BJ (cell line): ENCODE measurements at regions not wholly inside any gene's neighbourhood (a gene's known extent, or its start where the extent isn't known, plus 50 kb on each side); places are given as distances from the start of the nearest gene placed in this dataset.

Experiments used
- CTCF ChIA-PET: fragments of 350-600 bp; formaldehyde crosslinking; extraction: SDS; loops from one replicate; lab custom pipeline; 2021; ENCODE audit warnings: antibody characterized with exemption, inconsistent platforms; lab: Yijun Ruan, JAX
- POLR2A ChIA-PET: fragments of 300-600 bp; sonication (Branson Sonifier 250); formaldehyde crosslinking; extraction: SDS; loops from one replicate; lab custom pipeline; 2021; ENCODE audit warnings: antibody characterized with exemption; lab: Charles Lee
- DNase-seq: peaks from one replicate; pipeline ENCODE4 v3.0.0-alpha.2; 2011; ENCODE audit warnings: low read depth
- H3K27me3 ChIP-seq: 2 replicates; pipeline ENCODE4 v1.6.0; 2011; ENCODE audit warnings: low read length; ENCODE audit not compliant: control insufficient read depth, insufficient read depth
- H3K36me3 ChIP-seq: 2 replicates; pipeline ENCODE4 v1.5.1; 2011; ENCODE audit warnings: low read length; ENCODE audit not compliant: control insufficient read depth, insufficient read depth
- H3K4me3 ChIP-seq: 2 replicates; pipeline ENCODE4 v1.5.1; 2011; ENCODE audit warnings: low read depth, mild to moderate bottlenecking, control low read depth, low read length
- TF ChIP-seq, protein P1 (sequence below): IDR thresholded peaks from 2 replicates; pipeline ENCODE4 v1.5.1; 2011; ENCODE audit warnings: low read depth, mild to moderate bottlenecking, control low read depth, inconsistent platforms, low read length, moderate library complexity; ENCODE audit not compliant: insufficient read depth

DNA sequence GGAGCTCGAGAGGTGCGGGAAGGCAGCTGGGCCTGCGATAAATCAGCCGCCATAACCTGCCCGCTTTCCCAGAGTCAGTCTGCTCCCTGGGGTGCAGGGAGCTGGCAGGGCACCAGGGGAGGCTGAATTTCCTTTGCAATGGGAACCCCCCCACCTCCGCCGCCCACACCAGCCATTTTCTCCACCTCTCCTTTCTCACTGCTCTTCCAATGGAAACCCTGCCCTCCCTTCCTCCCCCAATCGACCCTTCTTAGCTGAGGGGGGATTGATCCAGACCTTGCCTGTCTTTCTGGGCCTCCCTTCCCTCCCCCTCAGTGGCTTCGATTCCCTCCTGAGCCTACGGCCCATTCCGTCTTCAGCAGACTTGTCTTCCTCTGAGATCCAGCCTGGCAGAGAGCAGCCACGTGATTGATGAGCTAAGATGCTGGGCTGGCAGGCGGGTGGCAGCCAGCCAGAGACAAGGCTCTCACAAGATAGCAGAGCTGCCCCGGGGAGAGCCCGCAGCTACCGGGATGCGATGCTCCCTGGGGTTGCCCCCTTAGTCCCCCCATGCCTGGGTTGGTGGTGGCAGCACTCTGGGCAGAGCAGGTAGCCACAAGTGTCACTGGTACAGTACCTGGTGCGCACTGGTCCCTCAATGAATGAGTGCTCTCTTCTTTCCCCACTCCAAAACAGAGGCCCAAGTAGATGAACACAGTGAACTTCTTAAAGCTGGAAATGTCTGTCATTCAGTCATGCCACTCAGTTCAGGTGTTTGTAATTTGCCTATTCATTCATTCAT, 53.7 kb upstream of the FABP6 start:
- no peak overlapping the region for H3K4me3 ChIP-seq
- no peak for DNase-seq
- H3K27me3 ChIP-seq: no peaks in the 10 kb centered on the region
- ChIA-PET CTCF (interaction anchor here (0.7 to 1.4 kb wide), 2 partner anchors 19 to 23 kb away, joined by 3 read pairs; no protein-coding TSS in a partner anchor), POLR2A (no interaction called here)
- TF ChIP-seq, protein P1, sequence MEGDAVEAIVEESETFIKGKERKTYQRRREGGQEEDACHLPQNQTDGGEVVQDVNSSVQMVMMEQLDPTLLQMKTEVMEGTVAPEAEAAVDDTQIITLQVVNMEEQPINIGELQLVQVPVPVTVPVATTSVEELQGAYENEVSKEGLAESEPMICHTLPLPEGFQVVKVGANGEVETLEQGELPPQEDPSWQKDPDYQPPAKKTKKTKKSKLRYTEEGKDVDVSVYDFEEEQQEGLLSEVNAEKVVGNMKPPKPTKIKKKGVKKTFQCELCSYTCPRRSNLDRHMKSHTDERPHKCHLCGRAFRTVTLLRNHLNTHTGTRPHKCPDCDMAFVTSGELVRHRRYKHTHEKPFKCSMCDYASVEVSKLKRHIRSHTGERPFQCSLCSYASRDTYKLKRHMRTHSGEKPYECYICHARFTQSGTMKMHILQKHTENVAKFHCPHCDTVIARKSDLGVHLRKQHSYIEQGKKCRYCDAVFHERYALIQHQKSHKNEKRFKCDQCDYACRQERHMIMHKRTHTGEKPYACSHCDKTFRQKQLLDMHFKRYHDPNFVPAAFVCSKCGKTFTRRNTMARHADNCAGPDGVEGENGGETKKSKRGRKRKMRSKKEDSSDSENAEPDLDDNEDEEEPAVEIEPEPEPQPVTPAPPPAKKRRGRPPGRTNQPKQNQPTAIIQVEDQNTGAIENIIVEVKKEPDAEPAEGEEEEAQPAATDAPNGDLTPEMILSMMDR: no peak
- H3K36me3 ChIP-seq: no peaks in the 10 kb centered on the region

DNA sequence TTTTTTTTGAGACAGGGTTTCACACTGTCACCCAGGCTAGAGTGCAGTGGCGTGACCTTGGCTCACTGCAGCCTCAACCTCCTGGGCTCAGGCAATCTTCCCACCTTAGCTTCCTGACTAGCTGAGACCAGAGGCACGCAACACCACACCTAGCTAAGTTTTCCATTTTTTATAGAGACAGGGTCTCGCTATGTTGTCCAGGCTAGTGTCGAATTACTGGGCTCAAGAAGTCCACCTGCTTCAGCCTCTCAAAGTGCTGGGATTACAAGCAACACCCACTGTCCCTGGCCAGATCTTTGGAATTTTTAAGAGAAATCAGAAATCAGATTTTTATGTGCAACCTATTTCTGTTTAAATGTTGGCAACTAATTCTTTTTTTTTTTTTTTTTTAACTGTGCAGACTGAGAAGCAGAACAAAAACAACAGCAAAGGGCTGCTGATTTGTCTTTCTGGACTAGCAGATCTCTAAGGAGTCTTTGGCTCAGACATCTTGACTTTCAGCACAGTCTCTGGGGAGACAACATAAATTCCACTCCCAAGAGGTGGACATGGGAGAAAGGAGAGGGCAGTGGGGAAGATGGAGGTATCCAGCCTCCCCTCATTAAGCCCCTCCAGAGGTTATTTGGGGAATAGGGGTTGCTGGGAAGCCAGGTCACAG, 54.4 kb upstream of the FABP6 start:
- TF ChIP-seq, protein P1: no peak
- ChIA-PET CTCF (interaction anchor here (1.4 kb wide), 1 partner anchor 24 kb away, joined by 3 read pairs; no protein-coding TSS in a partner anchor), POLR2A (no interaction called here)
- Histone ChIP-seq H3K4me3 (no peak overlapping the region), H3K27me3 (no peaks in the 10 kb centered on the region), H3K36me3 (no peaks in the 10 kb centered on the region)
- DNase-seq: no peak

DNA sequence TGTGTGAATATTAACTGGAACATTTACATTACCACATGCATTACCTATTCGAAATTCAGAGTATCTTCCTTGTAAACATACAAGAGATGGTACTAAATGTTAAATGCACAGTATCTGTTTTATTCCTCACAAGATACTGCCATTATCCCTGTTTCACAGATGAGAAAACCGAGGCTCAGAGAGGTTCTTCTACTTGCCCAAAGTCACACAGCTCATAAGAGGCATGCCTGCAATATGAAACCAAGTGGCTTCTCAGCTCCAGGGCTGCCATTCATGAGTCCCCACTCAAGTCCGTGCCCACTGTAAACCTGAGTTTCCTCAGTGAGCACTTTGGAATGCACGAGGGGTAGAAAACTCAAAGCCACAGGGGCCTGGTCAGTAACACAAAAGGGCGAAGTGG, 55.0 kb upstream of the FABP6 start:
- ChIA-PET POLR2A (no interaction called here), CTCF (no interaction called here)
- Histone ChIP-seq H3K4me3 (no peak overlapping the region), H3K27me3 (no peaks in the 10 kb centered on the region), H3K36me3 (no peaks in the 10 kb centered on the region)
- DNase-seq: no peak
- TF ChIP-seq, protein P1: no peak

DNA sequence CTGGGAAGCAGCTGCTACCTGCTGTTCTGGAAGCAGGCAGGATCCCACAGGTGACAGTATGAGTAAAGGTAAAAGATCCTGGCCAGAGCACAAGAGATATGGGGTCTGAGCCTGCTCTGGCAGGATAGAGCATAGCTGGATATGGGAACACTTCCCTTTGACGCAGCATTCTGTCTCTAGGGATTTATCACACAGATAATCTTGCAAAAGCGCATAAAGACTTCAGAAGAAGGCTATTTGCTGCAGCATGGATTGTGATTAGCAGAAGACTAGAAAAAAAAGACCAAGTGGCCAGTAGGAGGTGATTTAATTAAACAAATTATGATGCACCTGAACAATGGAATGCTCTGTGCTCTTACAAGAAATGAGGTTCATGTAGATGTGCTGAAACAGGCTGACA, 52.4 kb upstream of the PWWP2A start:
- H3K27me3 ChIP-seq: no peaks in the 10 kb centered on the region
- H3K36me3 ChIP-seq: no peaks in the 10 kb centered on the region
- ChIA-PET POLR2A (no interaction called here), CTCF (no interaction called here)
- DNase-seq: no peak
- TF ChIP-seq, protein P1: no peak
- no peak overlapping the region for H3K4me3 ChIP-seq

DNA sequence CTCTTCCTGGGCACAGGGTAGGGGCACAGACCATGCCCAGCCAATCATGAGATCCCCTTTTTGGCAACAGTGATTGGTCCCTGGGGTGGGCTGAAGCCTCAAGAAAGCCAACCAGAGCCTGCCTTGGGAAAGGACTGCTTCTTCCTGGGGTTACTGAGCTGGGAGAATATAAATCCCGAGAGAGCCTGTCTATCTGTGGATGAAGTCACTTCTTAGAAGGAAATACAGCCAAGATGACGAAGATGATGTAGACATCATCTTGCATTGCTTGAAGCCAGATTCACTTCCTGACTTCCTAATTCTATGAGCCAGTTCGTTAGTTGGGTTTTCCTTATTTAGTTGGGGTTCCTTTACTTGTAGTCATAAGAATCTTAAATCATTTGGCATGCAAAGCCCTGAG, 50.1 kb upstream of the PWWP2A start:
- H3K4me3 ChIP-seq: no peak overlapping the region

More for the DNA sequence above, 50.1 kb upstream of the PWWP2A start:
- peak; percentile 70 for DNase-seq
- POLR2A ChIA-PET: no interaction called here
- no peaks in the 10 kb centered on the region for H3K27me3 ChIP-seq
- CTCF ChIA-PET: interaction anchor here (1.1 kb wide), 1 partner anchor 177 kb away, joined by 3 read pairs; no protein-coding TSS in a partner anchor
- H3K36me3 ChIP-seq: no peaks in the 10 kb centered on the region
- TF ChIP-seq, protein P1: no peak
